Loucy (cell line): ENCODE measurements at regions not wholly inside any gene's neighbourhood (a gene's known extent, or its start where the extent isn't known, plus 50 kb on each side); places are given as distances from the start of the nearest gene placed in this dataset.

Source experiments
- H2AFZ ChIP-seq: fragments of 200-600 bp; sonication (generic); 2 replicates; pipeline ENCODE4 v1.6.0; 2016; ENCODE audit warnings: antibody characterized with exemption, mild to moderate bottlenecking, low read length, moderate library complexity
- H3F3A ChIP-seq: fragments of 200-600 bp; 2 replicates; pipeline ENCODE4 v1.6.0; 2016; ENCODE audit warnings: antibody characterized with exemption, low read depth, mild to moderate bottlenecking
- H3K27me3 ChIP-seq: fragments of 200-600 bp; sonication (generic); 2 replicates; pipeline ENCODE4 v1.6.1; 2014; ENCODE audit warnings: low read length, mild to moderate bottlenecking; ENCODE audit not compliant: insufficient read depth, poor library complexity, severe bottlenecking
- H3K36me3 ChIP-seq: fragments of 200-600 bp; sonication (generic); 2 replicates; pipeline ENCODE4 v1.6.1; 2016; ENCODE audit warnings: low read length; ENCODE audit not compliant: insufficient read depth
- H3K4me1 ChIP-seq: fragments of 200-600 bp; sonication (generic); 2 replicates; pipeline ENCODE4 v1.5.1; 2014; ENCODE audit warnings: low read length, mild to moderate bottlenecking; ENCODE audit not compliant: insufficient read depth, poor library complexity, severe bottlenecking
- H3K4me2 ChIP-seq: fragments of 200-600 bp; sonication (generic); 2 replicates; pipeline ENCODE4 v1.6.0; 2014; ENCODE audit warnings: antibody characterized with exemption, low read length, low read depth, mild to moderate bottlenecking; ENCODE audit not compliant: poor library complexity, severe bottlenecking
- H3K4me3 ChIP-seq: fragments of 200-600 bp; sonication (generic); 2 replicates; pipeline ENCODE4 v1.5.1; 2014; ENCODE audit warnings: low read length, mild to moderate bottlenecking, mixed read lengths; ENCODE audit not compliant: poor library complexity, severe bottlenecking
- H3K79me2 ChIP-seq: fragments of 200-600 bp; sonication (generic); 2 replicates; pipeline ENCODE4 v1.6.1; 2014; ENCODE audit warnings: low read length; ENCODE audit not compliant: insufficient read depth
- H3K9ac ChIP-seq: fragments of 200-600 bp; sonication (generic); 2 replicates; pipeline ENCODE4 v1.6.0; 2014; ENCODE audit warnings: mild to moderate bottlenecking, low read depth, low read length, moderate library complexity; ENCODE audit not compliant: poor library complexity, severe bottlenecking
- H3K9me2 ChIP-seq: fragments of 200-600 bp; sonication (generic); replicated peaks from 2 replicates; pipeline ENCODE4 v1.6.1; 2016; ENCODE audit warnings: low read depth, low read length, mixed read lengths
- H3K9me3 ChIP-seq: fragments of 200-600 bp; sonication (generic); 2 replicates; pipeline ENCODE4 v1.6.1; 2014; ENCODE audit warnings: mild to moderate bottlenecking, antibody characterized with exemption, low read length, low read depth; ENCODE audit not compliant: insufficient read depth
- H4K20me1 ChIP-seq: fragments of 200-600 bp; sonication (generic); 2 replicates; pipeline ENCODE4 v1.6.0; 2014; ENCODE audit warnings: antibody characterized with exemption, low read length, mild to moderate bottlenecking; ENCODE audit not compliant: insufficient read depth, poor library complexity, severe bottlenecking
- CTCF ChIP-seq: fragments of 200-600 bp; sonication (generic); conservative IDR thresholded peaks from 2 replicates; pipeline ENCODE4 v1.5.1; 2014; ENCODE audit warnings: mild to moderate bottlenecking, antibody characterized with exemption, low read length
- EZH2phosphoT487 ChIP-seq: fragments of 200-600 bp; IDR thresholded peaks from 2 replicates; pipeline ENCODE4 v1.6.1; 2018; ENCODE audit warnings: antibody characterized with exemption, mild to moderate bottlenecking, moderate library complexity, borderline replicate concordance

- Histone ChIP-seq H3K4me1 (no peaks in the 10 kb centered on the region), H3K27me3 (no peaks in the 10 kb centered on the region), H3K36me3 (no peaks in the 10 kb centered on the region), H2AFZ (no peak overlapping the region), H3K9ac (no peak overlapping the region), H3K79me2 (no peaks in the 10 kb centered on the region), H3K4me2 (no peak overlapping the region), H3F3A (no peaks in the 10 kb centered on the region), H3K9me3 (no peaks in the 10 kb centered on the region), H4K20me1 (no peaks in the 10 kb centered on the region), H3K9me2 (no peaks in the 10 kb centered on the region), H3K4me3 (no peak overlapping the region)
- TF ChIP-seq CTCF (no peak), EZH2phosphoT487 (no peak)
These were observed 588.3 kb upstream of the SGCD start for GRCh38 chr5:155738616-155739015.

DNA sequence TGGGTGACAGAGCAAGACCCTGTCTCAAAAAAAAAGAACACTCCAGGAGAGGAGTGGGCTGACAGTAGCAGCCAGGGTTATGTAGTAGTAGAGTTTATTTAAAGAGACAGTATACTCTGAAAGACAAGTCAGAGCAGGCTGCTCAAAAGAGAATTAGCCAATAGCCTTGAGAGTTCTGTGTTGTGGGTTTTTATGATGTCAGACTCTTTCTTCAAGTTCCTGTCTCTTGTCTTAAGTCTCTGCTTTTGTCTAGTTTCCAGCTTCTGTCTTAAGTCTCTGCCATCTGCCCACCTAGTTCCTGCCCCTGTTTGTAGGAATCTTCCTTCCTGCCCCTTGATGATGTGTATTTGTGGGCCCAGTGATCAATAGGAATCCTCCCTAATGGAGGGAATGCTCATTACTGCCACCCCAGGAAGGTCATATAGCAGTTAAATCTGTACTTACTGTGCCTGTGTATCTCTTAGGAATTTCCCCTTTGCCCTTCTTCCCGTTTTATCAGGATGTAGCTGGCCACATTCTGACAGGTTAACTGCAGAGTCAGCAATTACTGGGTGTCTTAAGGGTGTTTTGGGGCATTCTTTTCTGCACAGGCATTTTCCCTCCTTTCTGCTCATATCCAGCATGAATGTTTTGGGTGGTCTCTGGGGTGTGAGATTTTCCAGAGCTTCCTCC lies 580.5 kb upstream of the SGCD start:
- Histone ChIP-seq H3F3A (no peaks in the 10 kb centered on the region), H3K27me3 (no peaks in the 10 kb centered on the region), H3K9me3 (no peaks in the 10 kb centered on the region), H3K36me3 (no peaks in the 10 kb centered on the region), H3K4me3 (no peak overlapping the region), H3K9ac (no peak overlapping the region), H3K9me2 (no peaks in the 10 kb centered on the region), H4K20me1 (no peaks in the 10 kb centered on the region), H3K79me2 (no peaks in the 10 kb centered on the region), H3K4me2 (no peak overlapping the region), H3K4me1 (no peaks in the 10 kb centered on the region), H2AFZ (no peak overlapping the region)
- TF ChIP-seq CTCF = no peak
- TF ChIP-seq EZH2phosphoT487 = no peak

- H3K4me1 ChIP-seq = no peaks in the 10 kb centered on the region
- H3K4me3 ChIP-seq = no peak overlapping the region
- H3K36me3 ChIP-seq = no peaks in the 10 kb centered on the region
- no peaks in the 10 kb centered on the region for H4K20me1 ChIP-seq
- H3K9me2 ChIP-seq = no peaks in the 10 kb centered on the region
- H3K9me3 ChIP-seq = no peaks in the 10 kb centered on the region
- H3F3A ChIP-seq = no peaks in the 10 kb centered on the region
- H3K79me2 ChIP-seq = no peaks in the 10 kb centered on the region
- no peak overlapping the region for H2AFZ ChIP-seq
- TF ChIP-seq EZH2phosphoT487 = no peak
- TF ChIP-seq CTCF = no peak
- no peak overlapping the region for H3K9ac ChIP-seq
- H3K4me2 ChIP-seq = no peak overlapping the region
- no peaks in the 10 kb centered on the region for H3K27me3 ChIP-seq
These were observed 576.9 kb upstream of the SGCD start for GRCh38 chr5:155750101-155750500.
